Muscle of arm (tissue), 1 donor: ENCODE measurements at regions not wholly inside any gene's neighbourhood (a gene's known extent, or its start where the extent isn't known, plus 50 kb on each side); places are given as distances from the start of the nearest gene placed in this dataset.
"Not testable (repeated sequence)": the region's sequence is repeated elsewhere in the genome, so short reads cannot be mapped to it uniquely, and the experiment has no call there.

ENCODE experiments used
- DNase-seq: peaks from one replicate; pipeline ENCODE4 v3.0.0-alpha.2; 2013

DNA sequence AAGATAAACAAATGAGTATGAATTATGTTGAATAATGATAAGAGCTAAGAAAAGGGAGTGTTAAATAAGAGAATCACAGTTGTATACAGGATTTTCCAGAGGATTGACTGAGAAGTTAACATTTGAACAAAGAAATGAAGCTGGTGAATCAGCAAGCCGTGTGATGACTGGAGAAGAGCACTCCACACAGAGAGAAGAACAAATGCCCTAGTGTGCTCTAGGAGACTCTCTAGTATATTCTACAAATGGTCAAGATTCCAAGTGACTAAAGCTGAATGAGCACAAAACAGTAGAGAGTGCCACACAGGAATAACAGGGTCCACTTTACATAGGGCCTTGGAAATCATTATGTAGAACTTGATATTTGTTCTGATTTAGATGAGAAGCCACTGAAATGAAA lies 587.1 kb upstream of the ATXN7L3B start:
- DNase-seq = no peak

- DNase-seq = no peak
These were observed 585.5 kb upstream of the ATXN7L3B start for GRCh38 chr12:73951956-73952703.

DNA sequence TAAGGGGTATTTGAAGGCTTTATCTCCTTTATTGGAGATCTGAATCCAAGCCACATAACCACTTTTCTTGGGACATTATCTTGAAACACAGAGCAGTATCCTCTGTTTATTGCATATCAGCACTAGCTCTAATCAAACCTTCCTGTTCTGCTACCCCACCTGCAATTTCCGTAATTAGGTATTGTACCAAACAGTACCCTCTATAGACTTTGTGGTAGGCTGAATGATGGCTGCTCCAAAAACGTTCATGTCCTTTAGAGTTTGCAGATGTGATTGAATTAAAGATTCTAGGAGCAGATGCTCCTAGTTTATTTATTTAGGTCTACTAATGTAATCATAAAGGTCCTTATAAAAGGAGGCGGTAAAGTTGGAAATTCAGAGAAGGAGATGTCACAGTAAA lies 573.0 kb upstream of the ATXN7L3B start:
- no peak for DNase-seq

- no peak for DNase-seq
These were observed 564.1 kb upstream of the ATXN7L3B start for GRCh38 chr12:73973486-73973885.

DNA sequence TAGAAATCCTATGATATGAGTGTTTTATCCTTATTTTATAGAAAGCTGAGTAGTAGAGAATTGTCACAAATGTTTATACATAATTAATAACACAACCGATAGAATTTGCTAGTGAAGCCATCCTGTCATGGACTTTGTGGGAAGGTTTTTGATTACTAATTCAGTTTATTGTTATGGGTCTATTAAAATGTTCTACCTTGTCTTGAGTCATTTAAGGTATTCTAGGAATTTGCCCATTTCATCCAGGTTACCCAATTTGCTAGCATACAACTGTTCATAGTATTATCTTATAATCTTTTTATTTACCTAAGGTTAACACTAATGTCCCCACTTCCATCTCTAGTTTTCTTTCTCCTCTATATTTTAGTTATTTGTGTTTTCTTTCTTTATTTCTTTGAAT lies 553.1 kb upstream of the ATXN7L3B start:
- no peak for DNase-seq

- no peak for DNase-seq
These were observed 546.5 kb upstream of the ATXN7L3B start for GRCh38 chr12:73991138-73991537.

DNA sequence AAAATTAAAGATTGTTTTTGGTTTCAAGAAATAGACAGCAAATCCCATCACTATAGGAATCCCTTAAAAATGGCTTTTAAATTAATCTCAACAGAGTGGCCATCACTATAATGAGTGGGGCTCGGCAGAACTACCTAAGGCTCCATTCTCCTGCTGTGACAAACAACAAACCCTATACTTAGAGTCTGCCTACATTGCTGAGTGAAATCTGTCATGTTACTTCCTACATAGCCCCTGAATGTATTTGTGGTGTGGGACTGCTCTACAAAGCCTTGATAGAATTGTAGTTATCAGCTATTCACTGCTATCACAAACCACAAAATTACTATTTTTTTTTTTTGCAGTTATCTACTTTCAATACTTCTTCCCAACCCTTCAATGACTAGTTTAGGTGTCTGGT lies 538.7 kb upstream of the ATXN7L3B start:
- no peak for DNase-seq

DNA sequence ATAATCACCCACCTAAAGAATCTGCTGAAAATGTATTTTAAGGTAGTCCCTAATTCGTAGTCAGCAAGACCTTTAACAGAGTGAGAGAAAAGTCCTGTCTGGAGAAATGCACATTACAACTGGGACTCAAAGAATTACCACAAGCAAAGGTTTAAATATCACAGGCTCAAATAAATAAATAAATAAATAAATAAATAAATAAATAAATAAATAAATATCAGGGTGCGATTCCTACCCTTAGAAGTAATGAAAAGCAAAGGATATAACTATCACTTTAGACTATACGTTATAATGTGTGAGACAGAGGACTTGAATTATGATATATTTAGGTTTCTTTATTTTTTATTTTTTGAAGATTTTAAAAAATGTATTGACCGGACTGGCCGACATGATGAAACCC lies 522.5 kb upstream of the ATXN7L3B start:
- no peak for DNase-seq

- not testable (repeated sequence) for DNase-seq
These were observed 521.3 kb upstream of the ATXN7L3B start for GRCh38 chr12:74016324-74016723.

DNA sequence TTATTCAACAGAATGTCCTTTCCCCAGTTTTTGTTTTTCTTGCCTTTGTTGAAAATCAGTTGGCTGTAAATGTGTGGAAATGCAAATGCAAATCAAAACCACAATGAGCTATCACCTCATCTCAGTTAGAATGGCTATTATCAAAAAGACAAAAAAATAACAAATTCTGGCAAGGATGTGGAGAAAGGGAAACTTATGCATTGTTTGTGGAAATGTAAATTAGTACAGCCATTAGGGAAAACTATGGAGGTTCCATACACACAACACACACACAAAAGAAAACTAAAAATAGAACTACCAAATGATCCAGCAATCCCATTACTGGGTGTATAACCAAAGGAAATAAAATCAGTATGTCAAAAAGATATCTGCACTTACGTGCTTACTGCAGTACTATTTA lies 518.8 kb upstream of the ATXN7L3B start:
- no peak for DNase-seq

GRCh38 chr12:74021937-74022336 lies 515.7 kb upstream of the ATXN7L3B start:
- no peak for DNase-seq

GRCh38 chr12:74031045-74031444 lies 506.6 kb upstream of the ATXN7L3B start:
- DNase-seq = no peak

GRCh38 chr12:74033531-74033930 lies 504.1 kb upstream of the ATXN7L3B start:
- no peak for DNase-seq

DNA sequence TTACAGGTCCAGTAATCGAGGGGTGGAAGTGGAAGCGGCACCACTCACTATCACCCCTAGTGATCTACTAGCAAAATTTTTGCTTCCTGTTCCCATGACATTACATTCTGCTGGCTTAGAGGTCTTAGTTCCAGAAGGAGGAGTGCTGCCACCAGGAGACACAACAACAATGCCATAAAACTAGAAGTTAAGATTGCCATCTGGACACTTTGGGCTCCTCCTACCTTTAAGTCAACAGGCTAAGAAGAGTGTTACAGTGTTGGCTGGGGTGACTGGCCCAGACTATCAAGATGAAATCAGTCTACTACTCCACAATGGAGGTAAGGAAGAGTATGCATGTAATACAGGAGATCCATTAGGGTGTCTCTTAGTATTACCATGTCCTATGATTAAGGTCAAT lies 498.5 kb upstream of the ATXN7L3B start:
- not testable (repeated sequence) for DNase-seq

DNA sequence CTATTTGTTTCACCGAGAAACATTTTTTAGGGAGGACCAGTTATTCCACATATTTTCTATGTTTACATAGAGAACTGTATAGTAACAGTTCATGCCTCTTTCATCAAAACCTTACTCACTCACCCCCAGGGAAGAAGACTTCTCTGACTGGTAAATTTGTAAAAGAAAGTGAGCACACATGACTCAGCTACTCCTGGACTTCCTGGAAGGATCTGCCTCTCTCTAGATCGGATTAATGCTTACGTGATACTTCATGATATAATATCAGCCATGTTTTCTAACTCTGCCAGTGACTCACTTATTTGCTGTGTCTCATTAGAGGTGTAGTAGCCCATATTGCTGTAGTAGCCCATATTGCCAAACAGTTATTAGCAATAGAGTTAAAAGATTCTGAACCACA lies 494.3 kb upstream of the ATXN7L3B start:
- no peak for DNase-seq

DNA sequence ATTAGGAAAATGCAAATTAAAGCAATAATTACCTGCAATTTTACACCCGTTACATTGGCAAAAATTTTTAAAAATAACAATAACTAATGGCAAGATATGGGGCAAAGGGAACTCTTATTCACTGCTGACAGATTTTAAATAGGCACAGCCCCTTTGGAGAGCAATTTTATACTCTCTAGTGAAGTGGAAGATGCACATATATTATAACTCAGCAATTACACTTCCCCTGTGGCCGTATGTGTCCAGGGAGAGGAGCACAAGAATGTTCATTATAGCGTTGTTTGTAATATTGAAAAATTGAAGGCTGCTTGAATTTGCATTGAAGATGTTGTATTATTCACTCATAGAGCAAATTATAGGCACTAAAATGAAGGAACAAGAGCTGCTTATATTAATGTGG lies 488.3 kb upstream of the ATXN7L3B start:
- no peak for DNase-seq

- no peak for DNase-seq
These were observed 485.8 kb upstream of the ATXN7L3B start for GRCh38 chr12:74051848-74052247.

GRCh38 chr12:74066476-74066875 lies 471.2 kb upstream of the ATXN7L3B start:
- DNase-seq = no peak

DNA sequence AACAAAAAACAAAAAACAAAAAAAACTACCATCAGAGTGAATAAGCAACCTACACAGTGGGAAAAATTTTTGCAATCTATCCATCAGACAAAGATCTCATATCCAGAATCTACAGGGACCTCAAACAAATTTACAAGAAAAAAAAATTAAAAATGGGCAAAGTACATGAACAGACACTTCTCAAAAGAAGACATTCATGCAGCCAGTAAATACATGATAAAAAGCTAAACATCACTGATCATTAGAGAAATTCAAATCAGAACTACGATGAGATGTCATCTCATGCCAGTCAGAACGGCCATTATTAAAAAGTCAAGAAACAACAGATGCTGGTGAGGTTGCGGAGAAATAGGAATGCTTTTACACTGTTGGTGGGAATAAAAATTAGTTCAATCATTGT lies 466.5 kb upstream of the ATXN7L3B start:
- no peak for DNase-seq

- DNase-seq = no peak
These were observed 460.7 kb upstream of the ATXN7L3B start for GRCh38 chr12:74076918-74077317.

GRCh38 chr12:74105434-74105833 lies 432.2 kb upstream of the ATXN7L3B start:
- DNase-seq = peak; percentile 5

DNA sequence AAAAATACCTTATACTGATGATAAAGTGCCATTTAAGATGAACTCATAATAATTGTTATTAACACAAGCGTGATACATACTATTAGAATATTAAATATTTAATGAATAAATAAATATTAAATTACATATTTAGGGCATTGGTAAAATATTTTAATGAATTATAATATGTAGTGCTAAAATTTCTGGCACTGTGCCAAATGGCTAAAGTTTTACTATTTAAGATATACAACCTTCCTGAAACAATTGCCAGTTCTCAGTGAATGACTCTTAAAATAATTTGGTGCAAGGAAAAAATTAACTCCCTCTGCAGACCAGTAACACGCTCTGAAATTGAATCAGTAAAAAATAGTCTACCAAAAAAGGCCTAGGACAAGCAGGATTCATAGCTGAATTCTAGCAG lies 428.9 kb upstream of the ATXN7L3B start:
- no peak for DNase-seq

DNA sequence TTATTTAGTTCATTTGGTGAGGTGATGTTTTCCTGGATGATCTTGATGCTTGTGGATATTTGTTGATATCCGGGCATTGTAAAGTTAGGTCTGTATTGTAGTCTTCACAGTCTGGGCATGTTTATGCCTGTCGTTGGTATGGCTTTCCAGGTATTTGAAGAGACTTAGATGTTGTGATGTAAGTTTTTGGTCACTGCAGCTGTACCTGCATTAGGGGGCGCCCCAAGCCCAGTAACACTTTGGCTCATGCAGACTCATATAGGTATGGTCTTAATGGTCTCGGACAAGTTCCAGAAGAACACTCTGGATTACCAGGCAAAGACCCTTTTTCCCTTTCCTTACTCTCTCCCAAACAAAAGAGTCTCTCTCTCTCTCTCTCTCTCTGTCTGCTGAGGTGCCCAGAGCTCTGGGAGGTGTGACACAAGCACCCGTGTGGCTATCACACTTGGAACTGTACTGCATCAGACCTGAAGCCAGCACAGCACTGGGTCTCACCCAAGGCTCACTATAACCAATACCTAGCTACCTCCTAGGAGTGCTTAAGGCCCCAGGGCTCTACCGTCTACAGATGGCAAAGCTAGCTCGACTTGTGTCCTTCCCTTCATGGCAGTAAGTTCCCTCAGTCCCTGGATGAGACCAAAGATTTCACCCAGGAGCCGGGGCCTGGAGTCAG lies 425.8 kb upstream of the ATXN7L3B start:
- DNase-seq = no peak
